WERI-Rb-1 (cell line): ENCODE measurements at regions not wholly inside any gene's neighbourhood (a gene's known extent, or its start where the extent isn't known, plus 50 kb on each side); places are given as distances from the start of the nearest gene placed in this dataset.

ENCODE experiments used
- DNase-seq: peaks from one replicate; pipeline ENCODE4 v3.0.0-alpha.2; 2020
- H3K27ac ChIP-seq: fragments of 250-450 bp; sonication (Bioruptor Pico); 2 replicates; pipeline ENCODE4 v1.5.1; 2020; ENCODE audit warnings: mild to moderate bottlenecking, moderate library complexity
- H3K27me3 ChIP-seq: fragments of 250-450 bp; sonication (Bioruptor Pico); 2 replicates; pipeline ENCODE4 v1.5.1; 2021; ENCODE audit warnings: mild to moderate bottlenecking, low read depth, moderate library complexity; ENCODE audit not compliant: insufficient read depth, severe bottlenecking
- H3K36me3 ChIP-seq: fragments of 250-450 bp; sonication (Bioruptor Pico); 2 replicates; pipeline ENCODE4 v1.5.1; 2020; ENCODE audit warnings: mild to moderate bottlenecking, moderate library complexity
- H3K4me3 ChIP-seq: 2 replicates; pipeline ENCODE4 v1.5.1; 2011; ENCODE audit warnings: low read depth, mild to moderate bottlenecking, control low read depth, low read length
- H3K9me3 ChIP-seq: fragments of 250-450 bp; sonication (Bioruptor Pico); 2 replicates; pipeline ENCODE4 v1.5.1; 2021; ENCODE audit warnings: mild to moderate bottlenecking, moderate library complexity; ENCODE audit not compliant: severe bottlenecking
- CTCF ChIP-seq: IDR thresholded peaks from 2 replicates; pipeline ENCODE4 v1.5.1; 2011; ENCODE audit warnings: low read depth, mild to moderate bottlenecking, control low read depth, inconsistent platforms, low read length

- Histone ChIP-seq H3K36me3 (no peaks in the 10 kb centered on the region), H3K4me3 (no peak overlapping the region), H3K9me3 (peaks cover 3% of the 10 kb centered on the region), H3K27ac (no peak overlapping the region), H3K27me3 (peaks cover 76% of the 10 kb centered on the region)
- no peak for DNase-seq
- no peak for TF ChIP-seq CTCF
Observed at GRCh38 chr9:107620801-107621200, 131.2 kb upstream of the KLF4 start.

GRCh38 chr9:107620236-107620635 is 130.7 kb upstream of the KLF4 start:
- H3K27ac ChIP-seq = no peak overlapping the region
- no peak for TF ChIP-seq CTCF

GRCh38 chr9:107615321-107615720 is 125.8 kb upstream of the KLF4 start:
- H3K27ac ChIP-seq = no peak overlapping the region
- no peaks in the 10 kb centered on the region for H3K9me3 ChIP-seq
- no peaks in the 10 kb centered on the region for H3K36me3 ChIP-seq
- no peak for DNase-seq
- TF ChIP-seq CTCF = no peak
- no peak overlapping the region for H3K4me3 ChIP-seq
- H3K27me3 ChIP-seq = peaks cover 76% of the 10 kb centered on the region

More at GRCh38 chr9:107620236-107620635, 130.7 kb upstream of the KLF4 start:
- H3K27me3 ChIP-seq = peaks cover 76% of the 10 kb centered on the region
- no peak for DNase-seq
- H3K4me3 ChIP-seq = no peak overlapping the region
- H3K36me3 ChIP-seq = no peaks in the 10 kb centered on the region
- no peaks in the 10 kb centered on the region for H3K9me3 ChIP-seq

- peaks cover 76% of the 10 kb centered on the region for H3K27me3 ChIP-seq
- H3K4me3 ChIP-seq = no peak overlapping the region
- DNase-seq = no peak
- H3K9me3 ChIP-seq = no peaks in the 10 kb centered on the region
- no peaks in the 10 kb centered on the region for H3K36me3 ChIP-seq
- H3K27ac ChIP-seq = no peak overlapping the region
- TF ChIP-seq CTCF = no peak
Observed at GRCh38 chr9:107614765-107615164, 125.2 kb upstream of the KLF4 start.

GRCh38 chr9:107613321-107613720 is 123.8 kb upstream of the KLF4 start:
- Histone ChIP-seq H3K27me3 (peaks cover 79% of the 10 kb centered on the region), H3K4me3 (no peak overlapping the region), H3K9me3 (no peaks in the 10 kb centered on the region), H3K27ac (no peak overlapping the region), H3K36me3 (no peaks in the 10 kb centered on the region)
- TF ChIP-seq CTCF = no peak
- DNase-seq = no peak

GRCh38 chr9:107612136-107612535 is 122.6 kb upstream of the KLF4 start:
- Histone ChIP-seq H3K27ac (no peak overlapping the region), H3K4me3 (no peak overlapping the region), H3K36me3 (no peaks in the 10 kb centered on the region), H3K27me3 (peaks cover 83% of the 10 kb centered on the region), H3K9me3 (no peaks in the 10 kb centered on the region)
- no peak for DNase-seq
- TF ChIP-seq CTCF = no peak
